ENCODE measurements at regions not wholly inside any gene's neighbourhood (a gene's known extent, or its start where the extent isn't known, plus 50 kb on each side); places are given as distances from the start of the nearest gene placed in this dataset.

DNA sequence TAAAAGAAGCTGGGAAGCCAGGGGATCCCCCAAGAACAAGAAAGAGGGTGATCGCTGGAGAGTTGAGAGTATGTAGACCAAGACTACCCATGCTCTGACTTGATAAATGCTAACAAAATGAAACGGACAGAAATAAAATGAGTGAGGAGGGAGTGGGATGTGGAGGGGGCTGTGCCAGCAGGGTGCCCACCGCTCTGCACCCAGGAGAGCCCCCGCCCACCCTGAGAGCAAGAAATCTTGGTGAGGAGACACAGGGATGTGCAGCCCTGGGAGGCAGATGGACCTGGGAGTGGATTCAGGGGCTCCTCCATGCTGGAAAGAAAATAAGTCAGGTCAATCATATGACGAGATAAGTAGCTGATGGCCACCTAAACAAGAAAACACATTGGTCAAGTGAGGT, 590.9 kb downstream of the AJAP1 start:
- H3K4me3 ChIP-seq (ENCODE audit: low read depth, low read length) = no peak overlapping the region
- DNase-seq (ENCODE audit: low read depth) = no peak
- TF ChIP-seq, protein P1, sequence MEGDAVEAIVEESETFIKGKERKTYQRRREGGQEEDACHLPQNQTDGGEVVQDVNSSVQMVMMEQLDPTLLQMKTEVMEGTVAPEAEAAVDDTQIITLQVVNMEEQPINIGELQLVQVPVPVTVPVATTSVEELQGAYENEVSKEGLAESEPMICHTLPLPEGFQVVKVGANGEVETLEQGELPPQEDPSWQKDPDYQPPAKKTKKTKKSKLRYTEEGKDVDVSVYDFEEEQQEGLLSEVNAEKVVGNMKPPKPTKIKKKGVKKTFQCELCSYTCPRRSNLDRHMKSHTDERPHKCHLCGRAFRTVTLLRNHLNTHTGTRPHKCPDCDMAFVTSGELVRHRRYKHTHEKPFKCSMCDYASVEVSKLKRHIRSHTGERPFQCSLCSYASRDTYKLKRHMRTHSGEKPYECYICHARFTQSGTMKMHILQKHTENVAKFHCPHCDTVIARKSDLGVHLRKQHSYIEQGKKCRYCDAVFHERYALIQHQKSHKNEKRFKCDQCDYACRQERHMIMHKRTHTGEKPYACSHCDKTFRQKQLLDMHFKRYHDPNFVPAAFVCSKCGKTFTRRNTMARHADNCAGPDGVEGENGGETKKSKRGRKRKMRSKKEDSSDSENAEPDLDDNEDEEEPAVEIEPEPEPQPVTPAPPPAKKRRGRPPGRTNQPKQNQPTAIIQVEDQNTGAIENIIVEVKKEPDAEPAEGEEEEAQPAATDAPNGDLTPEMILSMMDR (IDR thresholded peaks at IDR 0.05; ENCODE audit: control insufficient read depth, extremely low read depth, insufficient read depth) = no peak

DNA sequence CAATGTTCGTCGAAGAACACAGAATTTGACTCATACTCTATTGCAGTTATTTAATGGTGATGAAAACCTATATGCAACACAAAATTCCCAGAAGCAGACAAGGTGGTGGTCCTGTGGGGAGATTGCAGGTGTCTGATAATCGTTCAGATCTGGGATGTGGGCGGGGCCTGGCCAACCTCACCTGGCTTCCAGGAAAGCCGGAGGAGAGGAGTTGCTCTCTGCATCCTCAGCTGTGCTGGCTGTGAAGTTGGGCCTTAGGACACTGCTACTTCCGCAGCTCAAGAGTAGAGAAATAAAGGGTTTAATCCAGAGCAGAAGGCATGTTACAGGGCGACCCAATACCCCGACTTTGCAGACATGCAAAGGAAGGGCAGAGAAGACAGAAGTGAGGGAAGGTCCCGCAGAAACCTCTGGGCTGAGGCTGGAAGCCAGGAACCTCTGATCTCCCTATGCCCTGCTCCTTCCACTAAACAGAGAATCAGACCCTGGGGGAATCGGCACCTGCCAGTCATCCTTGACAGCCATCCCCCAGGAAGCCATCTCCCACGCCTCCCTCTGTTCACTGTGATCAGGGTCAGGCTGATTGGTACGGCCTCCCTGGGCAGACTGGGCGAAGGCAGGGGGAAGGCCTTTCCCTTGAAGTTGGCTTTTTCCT, 590.3 kb downstream of the AJAP1 start:
- no peak for DNase-seq (ENCODE audit: low read depth)
- H3K4me3 ChIP-seq (ENCODE audit: low read depth, low read length) = no peak overlapping the region
- TF ChIP-seq, protein P1 (IDR thresholded peaks at IDR 0.05; ENCODE audit: control insufficient read depth, extremely low read depth, insufficient read depth) = no peak

DNA sequence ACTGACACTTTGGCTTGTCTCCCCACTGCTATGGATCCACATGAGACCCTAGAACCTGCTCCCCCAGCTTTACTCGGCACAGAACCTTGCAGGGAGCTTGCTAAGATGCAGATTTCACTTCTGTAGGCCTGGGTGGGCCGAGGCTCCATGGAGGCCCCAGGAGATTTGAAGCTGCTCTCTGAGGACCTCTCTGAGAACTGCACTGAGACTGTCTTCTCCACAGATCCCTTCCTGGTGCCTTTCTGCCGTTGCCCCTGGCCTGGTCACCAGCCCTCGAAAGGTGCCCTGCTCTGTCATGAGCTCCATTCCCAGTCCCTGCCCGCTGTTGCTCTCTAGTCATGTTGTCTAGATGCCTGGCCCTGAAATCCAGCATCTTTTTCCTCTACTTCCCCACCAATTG, 588.4 kb downstream of the AJAP1 start:
- DNase-seq (ENCODE audit: low read depth) = no peak
- TF ChIP-seq, protein P1 (IDR thresholded peaks at IDR 0.05; ENCODE audit: control insufficient read depth, extremely low read depth, insufficient read depth) = no peak

DNA sequence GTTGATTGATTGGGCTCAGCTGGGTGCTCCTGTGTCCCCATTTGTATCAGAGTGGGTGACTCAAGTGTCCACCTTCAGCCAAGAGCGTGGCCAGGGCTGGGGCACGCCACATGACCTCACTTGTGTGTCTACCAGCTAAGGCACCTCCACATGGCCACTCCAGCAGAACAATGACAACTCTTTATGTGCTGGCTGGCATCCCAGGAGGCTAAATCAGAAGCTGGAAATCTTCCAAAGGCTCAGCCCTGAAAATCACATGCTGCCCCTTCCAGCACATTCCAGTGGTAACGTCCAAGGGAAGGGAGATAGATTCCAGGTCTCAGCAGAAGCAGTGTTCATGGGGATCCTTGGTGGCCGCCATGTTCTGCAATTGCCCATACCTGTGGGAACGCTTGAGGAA, 585.5 kb downstream of the AJAP1 start:
- no peak overlapping the region for H3K4me3 ChIP-seq (ENCODE audit: low read depth, low read length)
- TF ChIP-seq, protein P1 (IDR thresholded peaks at IDR 0.05; ENCODE audit: control insufficient read depth, extremely low read depth, insufficient read depth) = no peak
- no peak for DNase-seq (ENCODE audit: low read depth)

More for the DNA sequence above, 588.4 kb downstream of the AJAP1 start:
- H3K4me3 ChIP-seq (ENCODE audit: low read depth, low read length) = no peak overlapping the region

DNA sequence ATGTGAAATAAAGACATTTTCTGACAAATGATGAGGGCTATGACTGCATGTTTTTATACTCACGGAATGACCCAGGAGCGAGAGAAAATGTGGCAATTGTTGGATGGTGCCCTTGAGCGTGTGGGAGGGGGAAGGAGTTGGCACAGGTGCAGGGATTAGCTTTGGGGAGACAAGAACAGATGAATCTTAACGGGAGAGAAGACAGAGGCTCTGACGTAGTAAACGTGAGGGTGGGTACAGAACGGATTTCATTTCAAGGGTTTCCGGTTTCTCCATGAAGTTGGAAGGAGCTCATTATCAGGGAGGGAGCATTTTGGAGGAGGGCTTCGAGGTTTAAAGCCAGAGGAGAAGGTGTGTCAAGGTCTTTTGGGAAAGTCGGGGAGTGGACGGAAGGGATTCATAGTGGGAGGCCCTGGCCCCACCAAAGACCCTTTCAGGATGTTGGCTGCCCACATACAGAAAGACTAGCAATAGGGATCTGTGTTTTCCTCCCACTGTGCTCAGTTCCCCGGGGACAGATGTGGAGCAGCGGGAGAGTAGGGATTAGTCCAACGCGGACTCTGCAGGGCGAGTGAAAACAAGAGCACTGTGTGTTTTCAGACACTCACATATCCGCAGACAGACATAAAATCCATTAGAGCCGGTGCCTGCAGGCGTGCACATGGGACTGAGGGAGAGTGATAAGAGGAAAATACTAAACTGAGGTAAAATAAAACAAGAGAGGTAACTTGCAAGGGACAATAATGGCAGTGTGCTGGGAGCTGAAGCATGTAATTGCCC, 584.1 kb downstream of the AJAP1 start:
- DNase-seq (ENCODE audit: low read depth) = no peak
- TF ChIP-seq, protein P1 (IDR thresholded peaks at IDR 0.05; ENCODE audit: control insufficient read depth, extremely low read depth, insufficient read depth) = no peak
- H3K4me3 ChIP-seq (ENCODE audit: low read depth, low read length) = no peak overlapping the region

DNA sequence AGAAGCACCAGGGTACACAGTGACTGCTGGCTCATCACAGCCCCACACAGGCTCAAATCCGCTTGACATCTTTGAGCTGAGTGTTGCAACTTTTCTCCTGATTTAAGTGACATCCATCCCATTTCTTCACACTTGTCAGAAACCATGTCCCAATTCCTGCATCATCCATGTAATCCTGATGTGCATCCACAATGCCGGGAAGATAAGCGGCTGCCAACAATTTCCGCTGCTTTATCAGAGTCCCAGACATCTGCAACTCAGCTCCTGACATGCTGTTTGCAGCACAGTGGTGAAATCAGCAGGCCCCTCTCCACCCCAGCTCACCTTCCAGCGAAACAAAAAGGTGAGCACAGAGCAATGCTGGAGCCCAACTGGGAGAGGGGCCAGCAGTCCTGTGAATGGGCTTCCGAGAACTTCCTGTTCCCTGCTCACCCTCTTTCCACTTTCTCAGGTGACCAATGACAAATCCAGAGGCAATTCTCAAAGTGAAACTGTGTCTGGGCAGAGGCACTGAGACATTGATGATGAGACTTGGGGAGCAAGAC, 581.0 kb downstream of the AJAP1 start:
- TF ChIP-seq, protein P1 (IDR thresholded peaks at IDR 0.05; ENCODE audit: control insufficient read depth, extremely low read depth, insufficient read depth) = no peak
- no peak overlapping the region for H3K4me3 ChIP-seq (ENCODE audit: low read depth, low read length)
- no peak for DNase-seq (ENCODE audit: low read depth)
